DMS 273 (cell line): ENCODE measurements at regions not wholly inside any gene's neighbourhood (a gene's known extent, or its start where the extent isn't known, plus 50 kb on each side); places are given as distances from the start of the nearest gene placed in this dataset.

Experiments
- DNase-seq: peaks from one replicate; lab custom pipeline; 2025; ENCODE audit not compliant: unreplicated experiment; lab: John Stamatoyannopoulos, UW

DNA sequence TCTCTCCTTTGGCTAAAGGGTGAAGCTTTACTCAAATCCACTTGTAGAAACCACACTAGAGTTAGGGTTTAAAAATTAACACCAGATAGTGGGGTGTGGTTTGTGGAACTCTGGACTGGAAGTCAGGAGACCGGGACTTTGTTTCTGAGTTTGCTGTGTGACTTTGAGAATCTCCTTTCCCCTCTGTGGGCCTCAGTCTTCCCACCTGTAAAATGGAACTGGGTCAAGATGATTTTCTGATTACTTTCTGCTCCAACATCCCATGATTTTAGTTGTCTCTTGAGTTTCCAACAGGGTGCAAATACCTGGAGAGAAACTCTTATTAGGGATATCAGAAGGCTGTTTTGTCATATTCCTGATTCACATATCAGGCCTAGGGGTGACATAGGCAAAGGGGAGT is 301.0 kb downstream of the MIAT start:
- no peak for DNase-seq

DNA sequence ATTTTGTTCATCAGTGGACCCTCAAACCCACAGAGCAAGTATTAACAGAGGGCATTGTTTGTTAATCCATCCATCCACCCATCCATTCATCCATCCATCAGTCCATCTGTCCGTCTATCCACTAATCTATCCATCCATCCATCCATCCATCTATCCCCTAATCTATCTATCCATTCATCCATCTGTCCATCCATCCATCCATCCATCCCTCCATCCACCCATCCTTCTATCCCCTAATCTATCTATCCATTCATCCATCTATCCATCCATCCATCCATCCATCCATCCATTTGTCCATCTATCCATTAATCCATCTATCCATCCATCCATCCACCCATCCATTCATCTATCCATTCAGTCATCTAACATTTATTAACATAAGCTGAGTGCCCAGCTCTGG is 307.3 kb downstream of the MIAT start:
- no peak for DNase-seq

DNA sequence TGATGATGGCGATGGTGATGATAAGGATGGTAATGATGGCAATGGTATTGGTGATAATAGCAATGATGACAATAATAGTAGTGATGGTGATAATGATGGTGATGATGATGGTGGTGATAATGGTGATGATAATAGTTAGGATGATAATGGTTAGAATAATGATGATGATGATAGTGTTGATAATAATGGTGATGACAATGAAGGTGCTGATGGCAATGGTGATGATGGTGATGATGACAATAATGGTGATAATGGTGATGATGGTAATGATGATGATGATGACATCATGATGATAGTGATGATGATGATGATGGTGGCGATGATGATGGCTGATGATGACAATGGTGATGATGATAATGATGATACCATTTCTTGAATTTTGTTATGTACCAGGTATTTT is 309.9 kb downstream of the MIAT start:
- DNase-seq: no peak

DNA sequence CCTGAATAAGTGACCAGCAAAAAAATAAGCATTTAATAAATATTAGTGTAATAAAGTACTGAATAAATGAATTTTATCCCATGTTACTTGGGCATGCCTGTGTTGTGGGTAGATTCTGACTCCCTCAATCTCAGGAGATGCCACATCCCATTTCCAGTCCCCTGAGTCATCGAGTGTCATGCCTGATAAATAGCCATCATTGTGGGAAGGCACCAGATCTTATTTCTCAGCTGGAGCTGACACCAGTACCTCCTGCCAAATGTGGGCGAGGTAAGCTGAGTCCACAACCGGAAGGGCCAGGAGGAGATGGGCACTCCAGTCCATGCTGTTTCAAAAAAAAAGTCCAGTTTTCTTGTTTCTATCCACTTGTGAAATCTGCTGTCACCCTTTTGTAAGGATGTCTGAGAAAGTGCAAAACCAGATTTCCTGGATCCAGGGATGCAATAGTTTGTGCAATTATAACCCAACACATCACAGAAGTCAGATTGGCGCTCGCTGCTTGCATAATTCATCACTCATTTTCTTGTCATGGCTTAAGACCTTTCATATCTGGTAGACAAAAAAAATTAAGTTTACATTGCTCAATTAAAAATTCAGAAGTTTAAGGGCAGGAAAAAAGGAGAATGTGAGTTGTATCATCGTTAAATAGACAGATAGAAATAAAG is 311.6 kb downstream of the MIAT start:
- no peak for DNase-seq

DNA sequence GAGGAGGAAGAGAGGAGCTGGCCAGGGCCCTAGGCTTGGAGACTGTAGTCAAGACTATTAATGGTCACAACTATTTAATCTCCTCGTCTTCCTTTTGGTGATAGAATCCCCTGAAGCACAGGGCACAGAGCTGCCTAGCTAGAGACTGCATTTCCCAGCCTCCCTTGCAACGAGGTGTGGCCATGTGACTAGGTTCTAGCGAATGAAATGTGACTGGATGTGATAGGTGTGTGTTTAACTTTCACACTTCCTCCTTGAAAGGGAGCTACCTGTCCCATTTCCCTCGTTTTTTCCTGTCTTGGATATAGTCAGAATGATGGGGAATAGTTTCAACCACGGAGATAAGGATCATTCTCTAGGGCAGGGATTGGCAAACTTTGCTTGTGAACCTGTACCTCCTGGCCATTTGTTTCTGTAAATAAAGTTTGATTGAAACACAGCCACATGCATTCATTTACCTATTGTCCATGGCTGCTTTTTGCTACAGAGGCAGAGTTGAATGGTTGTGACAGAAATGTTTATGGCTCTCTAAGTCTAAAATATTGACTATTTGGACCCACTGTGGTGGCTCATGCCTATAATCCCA is 313.5 kb downstream of the MIAT start:
- DNase-seq: no peak

DNA sequence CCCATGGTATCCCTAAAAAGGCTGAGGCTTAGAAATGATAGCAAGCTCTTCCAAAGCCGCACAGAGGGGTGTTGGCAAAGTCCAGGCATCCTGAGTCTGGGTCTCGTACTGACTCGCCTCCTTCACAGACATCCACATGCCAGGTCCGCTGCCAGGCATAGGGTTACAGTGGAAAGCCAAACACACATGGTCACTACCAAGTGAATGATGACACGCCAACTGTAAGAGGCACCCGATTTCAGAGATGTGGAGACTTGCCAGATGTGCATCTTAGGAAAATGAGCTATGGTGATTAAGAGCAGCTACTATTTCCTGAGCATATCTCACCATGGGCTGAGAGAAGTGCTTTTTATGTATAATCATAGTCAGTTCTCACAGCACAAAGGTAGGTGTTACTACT is 314.9 kb downstream of the MIAT start:
- DNase-seq: peak; percentile 29

DNA sequence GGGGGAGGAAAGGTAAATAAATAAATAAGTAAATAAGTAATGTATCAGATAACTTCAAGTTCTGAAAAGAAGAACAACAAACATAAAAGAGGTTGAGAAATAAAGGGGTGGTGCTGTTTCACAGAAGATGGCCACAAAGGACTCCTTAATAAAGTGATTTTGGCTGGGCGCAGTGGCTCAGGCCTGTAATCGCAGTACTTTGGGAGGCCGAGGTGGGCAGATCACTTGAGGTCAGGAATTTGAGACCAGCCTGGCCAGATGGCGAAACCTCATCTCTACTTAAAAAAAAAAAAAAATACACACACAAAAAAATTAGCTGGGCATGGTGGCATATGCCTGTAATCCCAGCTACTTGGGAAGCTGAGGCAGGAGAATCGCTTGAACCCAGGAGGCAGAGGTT is 315.5 kb downstream of the MIAT start:
- DNase-seq: peak; percentile 9

DNA sequence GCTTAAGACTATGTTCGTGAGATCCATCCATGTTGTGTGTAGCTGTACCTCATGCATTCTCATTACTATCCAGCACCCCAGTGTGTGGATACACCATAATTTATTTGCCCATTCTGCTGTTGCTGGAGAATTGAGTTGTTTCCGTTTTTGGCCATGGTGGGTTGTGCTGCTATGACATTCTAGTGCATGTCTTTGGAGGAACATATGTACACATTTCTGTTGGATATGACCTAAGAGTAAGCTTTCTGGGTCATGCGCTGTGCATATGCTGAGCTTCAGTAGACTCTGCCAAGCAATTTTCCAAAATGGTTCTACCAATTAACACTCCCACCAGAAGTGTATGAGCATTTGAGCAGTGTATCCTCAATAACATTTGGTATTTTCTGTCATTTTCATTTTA is 316.6 kb downstream of the MIAT start:
- no peak for DNase-seq

DNA sequence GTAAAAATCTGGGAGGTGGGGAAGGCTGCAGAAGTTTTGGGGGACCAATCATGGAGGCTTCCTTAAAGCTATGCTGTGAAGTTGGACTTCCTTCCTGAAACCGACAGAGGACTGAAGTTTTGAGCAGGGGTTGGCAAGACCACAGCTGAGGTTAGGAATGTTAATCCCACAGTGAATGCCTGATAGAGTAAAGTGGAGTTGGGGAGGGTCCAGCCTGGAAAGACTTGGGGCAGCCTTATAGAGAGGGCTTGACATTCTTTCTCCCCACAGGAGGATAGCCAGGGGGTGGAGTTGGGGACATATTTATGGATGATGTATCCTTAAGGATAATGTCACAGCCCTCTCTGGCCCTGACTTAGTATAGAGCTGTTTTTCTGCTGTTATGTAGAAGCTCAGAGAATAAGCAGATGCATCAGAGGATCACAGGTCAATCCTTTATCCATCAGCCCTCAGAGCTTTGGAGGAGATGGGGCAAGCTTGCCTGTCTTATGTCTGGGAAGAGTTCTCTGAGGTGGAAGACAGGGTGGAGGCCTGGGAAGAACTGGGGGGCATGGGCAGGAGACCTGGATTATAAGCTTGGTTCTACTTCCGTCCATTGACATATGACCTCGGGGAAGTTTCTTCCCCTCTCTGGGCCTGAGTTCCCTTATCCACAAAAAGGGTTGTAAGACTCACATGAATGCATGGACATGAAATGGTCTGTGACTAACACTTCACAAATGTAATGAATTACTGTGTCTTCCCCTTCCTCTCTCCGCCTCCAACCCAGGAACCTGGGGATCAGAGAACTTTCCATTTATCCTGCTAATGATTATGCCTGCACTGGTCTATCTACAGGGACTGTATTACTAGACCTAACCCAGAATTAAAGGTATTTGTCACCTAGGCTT is 317.8 kb downstream of the MIAT start:
- no peak for DNase-seq

DNA sequence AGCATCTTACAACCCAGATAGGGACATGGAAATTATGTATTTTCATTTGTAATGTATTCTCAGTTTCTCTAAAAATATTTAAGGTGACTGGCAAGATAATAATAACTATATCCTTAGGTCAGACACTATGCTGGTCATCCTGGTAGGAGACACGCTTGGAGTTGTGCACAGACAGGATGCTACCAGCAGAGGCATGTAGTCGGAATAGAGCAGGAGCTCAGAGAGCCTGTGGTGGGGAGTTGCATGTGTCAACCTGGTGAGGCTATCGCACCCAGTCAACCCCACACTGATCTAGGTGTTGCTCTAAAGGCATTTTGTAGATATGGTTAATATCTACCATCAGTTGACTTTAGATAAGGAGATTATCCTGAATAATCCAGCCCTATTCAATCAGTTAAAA is 318.5 kb downstream of the MIAT start:
- no peak for DNase-seq

DNA sequence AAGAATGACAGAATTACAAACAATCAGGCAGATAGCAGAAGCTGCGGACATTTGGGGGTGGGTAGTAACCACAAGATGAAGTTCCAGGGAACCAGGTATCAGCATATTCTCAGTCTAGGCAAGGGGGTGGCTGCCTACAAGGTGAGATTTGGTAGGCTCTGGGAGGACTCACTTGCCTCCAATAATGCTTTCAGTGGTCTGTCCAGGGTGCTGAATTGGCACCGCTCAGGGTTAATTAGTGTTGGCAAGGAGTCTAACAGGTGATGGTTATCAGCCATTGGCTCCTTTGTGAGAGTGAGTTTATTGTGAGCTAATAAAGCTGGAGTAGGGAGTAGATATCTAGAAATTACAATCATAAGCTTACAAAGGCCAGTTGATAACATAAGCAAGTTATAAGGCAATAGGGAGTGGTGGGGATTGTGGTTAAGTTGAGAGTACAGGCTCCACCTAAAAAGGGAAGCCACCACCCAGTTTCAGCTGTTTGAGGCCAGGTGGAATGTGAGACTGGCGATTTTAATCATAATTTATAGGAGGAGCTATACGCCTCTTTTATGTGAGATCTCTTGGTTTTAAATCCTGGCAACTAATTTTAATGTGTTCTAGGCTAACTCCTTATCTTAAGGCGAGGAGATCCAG is 320.5 kb downstream of the MIAT start:
- no peak for DNase-seq

DNA sequence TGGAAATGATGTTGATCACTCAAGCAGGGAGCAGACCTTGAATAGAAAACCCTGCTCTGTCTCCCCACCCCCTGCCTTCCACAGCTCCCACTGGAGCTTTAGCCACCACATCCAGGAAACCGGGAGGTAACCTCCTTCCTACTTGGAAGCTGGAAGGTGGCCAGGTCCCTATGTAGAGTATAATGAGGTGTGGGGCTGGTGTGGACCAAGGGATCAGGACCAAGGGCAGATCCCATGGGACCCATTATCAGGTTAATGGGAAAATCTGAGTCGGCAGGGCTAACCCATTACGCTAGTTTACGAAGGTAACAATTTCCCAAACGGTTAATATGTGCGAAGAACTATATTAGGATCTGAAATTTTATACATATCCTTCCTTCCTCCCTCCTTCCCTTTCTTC is 321.9 kb downstream of the MIAT start:
- DNase-seq: no peak

DNA sequence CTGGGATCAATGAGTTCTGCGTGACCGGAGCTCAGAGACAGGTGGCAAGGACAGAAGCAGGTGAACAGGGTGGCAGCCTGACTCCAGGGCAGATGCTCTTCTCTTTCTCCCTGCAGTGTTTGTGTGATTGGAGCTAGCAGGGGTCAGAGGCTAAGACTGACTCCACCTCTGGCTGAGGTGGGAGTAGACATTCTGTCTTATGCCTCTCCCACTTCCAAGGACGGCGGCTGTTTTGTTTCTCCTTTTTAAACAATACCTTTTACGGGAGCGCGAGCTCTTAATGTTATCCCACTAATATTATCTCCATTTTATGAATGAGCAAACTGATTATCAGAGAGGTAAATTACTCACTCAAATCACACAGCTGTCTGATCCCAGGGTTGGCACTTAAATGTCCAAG is 323.7 kb downstream of the MIAT start:
- no peak for DNase-seq

DNA sequence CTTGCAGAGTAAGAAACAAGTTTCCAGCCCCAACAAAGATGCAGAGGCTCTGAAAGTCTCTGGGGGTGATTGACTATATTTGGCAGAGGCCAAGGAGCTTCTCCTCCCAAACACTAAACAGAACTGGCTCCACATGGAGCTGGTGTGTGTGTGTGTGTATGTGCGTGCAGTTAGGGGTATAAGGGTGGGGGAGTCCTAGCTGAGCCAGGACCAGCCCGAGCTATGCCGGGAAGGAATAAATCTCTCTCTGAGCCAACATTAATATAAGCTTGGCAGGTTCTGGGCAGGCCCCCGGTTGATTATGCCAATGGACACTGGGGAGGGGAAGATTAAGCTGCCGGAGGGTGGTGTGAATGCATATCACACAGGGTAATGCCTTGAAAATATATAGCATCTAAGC is 324.2 kb downstream of the MIAT start:
- no peak for DNase-seq

DNA sequence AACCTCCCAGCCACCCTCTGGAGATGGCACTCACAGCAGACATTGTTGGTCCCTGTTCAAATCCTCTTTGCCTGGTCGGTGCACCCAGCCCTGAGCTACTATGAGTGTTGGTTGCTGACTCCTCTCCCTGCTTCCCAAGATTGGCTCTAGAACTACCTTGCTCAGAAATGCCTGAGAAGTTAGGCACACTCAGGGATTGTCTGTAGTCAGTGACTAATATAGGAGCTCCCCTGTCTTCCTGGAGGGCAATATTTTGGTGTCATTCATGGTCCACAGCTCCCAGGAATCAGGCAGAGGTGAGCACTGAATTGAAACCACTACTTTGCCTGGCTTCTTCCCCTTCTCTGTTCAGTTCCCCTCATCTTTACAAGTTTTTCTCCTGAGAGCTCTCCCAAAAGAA is 325.9 kb downstream of the MIAT start:
- DNase-seq: no peak

DNA sequence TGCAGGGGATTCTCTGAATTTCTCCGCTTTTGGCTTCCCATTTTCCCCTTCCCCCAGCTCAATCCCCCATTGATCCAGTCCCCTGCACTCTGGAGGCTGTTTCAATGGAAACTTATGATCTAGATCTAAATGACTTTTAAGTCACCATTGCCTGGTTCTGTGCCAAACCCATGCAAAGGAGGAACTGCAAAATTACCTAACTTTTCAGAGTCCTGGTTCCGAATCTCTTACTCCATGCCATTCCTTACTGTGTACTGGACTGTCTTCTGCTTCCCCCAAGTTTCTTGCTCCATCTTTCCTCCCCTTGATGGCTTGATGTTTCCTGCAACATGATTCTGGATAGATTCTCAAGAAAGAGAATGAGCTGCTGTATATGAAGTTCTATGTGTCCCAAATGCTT is 327.8 kb downstream of the MIAT start:
- no peak for DNase-seq

DNA sequence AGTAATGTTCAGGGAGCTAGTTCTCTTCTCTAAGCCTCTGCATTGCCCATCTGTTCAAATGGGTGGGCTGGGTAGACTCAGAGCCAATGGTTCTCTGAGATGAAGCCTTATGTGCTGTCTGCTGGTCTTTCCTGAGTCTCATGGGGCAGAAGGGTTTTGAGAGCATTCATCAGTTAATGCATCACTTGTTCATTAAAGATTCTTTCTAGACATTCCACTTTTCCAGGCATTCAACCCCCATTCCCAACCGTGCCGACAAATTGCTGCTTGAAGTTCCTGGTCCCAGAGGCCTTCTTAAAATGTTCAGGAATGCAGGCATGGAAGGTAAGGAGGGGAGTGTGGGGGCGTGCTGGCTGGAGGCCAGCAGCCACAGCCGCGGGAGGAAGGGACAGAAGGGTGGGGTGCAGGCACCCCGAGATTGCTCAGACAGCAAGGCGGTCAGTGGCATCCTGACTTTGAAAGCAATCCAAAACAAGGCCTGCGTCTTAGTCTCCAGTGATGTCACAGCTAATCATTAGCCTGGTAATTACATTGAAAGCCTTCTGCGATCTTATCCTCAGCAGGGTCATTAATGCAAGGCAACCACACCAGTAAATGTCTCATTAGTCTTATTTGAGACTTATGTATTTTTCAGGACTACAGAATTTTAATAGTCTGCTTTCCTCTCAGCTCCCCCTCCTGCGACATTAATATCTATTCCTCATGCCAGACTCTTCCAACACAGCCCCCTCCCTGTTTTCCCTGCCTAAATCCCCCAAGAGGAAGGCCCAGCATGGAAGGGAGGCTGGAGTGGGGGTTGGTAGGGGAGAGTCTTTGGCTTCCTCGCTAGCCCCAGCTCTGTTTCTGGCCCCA is 328.8 kb downstream of the MIAT start:
- DNase-seq: peak; percentile 26

DNA sequence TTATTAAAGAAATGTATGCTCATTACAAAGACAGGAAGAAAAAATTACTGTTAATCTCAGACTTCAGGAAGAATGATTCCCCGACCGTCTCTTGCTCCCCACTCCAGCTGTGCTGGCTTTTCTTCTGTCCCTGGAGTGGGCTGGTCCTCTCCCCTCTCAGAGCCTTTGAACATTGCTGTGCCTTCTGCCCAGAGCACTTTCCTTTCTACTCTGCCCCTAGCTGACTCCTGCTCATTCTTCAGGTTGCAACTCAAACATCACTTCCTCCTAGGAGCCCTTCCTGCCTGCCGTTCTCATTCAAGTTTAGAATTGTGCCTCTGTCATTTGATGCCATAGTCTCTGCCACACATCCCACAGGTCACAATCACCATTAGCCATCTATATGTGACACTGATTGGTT is 329.5 kb downstream of the MIAT start:
- DNase-seq: no peak

DNA sequence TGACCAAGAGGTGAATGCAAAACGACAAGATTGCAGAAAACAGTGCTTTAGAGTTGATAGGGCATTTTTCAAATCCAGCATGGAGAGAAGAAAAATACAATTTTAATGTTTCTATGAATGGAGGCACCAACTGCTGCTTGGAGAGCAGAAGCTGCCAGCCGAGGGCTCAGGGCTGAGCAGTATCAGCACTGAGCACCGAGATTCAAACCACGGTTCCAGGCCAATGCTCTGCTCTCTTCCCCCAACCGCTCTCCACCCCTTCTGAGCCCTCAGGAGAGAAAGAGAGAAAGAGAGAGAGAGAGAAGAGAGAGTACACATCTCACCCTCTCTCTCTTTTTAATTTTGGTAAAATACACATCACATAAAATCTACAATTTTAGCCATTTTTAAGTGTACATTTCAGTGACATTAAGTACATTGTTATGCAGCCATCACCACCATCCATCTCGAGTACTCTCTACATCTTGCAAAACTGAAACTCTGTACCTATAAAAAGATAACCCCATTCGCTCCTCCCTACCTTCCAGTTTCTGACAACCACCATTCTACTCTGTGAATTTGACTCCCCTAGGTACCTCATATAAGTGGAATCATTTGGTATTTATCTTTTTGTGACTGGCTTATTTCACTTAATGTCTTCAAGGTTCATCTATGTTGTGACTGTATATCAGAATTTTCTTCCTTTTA is 333.3 kb downstream of the MIAT start:
- no peak for DNase-seq

DNA sequence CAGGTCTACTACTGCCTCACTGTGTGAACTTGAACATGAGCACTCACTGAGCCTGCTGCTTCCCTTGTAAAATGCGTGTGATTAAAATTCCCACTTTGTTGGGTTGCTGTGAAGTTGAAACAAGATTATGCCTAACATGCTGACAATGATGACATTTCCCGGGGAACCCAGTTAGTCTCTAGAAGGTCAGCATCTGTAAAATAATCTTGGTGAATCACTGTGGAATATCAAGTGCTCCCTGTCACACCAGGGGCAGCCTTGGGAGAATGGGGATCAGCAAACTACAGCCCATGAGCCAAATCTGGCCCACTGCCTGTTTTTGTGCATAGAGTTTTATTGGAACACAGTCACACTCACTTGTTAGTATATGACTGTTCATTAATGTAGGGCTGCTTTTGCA is 335.2 kb downstream of the MIAT start:
- DNase-seq: no peak
